GM06990 (cell line): ENCODE measurements at regions not wholly inside any gene's neighbourhood (a gene's known extent, or its start where the extent isn't known, plus 50 kb on each side); places are given as distances from the start of the nearest gene placed in this dataset.
"Not testable (repeated sequence)": the region's sequence is repeated elsewhere in the genome, so short reads cannot be mapped to it uniquely, and the experiment has no call there.

Source experiments
- DNase-seq: peaks from one replicate; pipeline ENCODE4 v3.0.0-alpha.2; 2011; ENCODE audit not compliant: insufficient read length; ENCODE audit errors: extremely low read depth
- H3K27me3 ChIP-seq: replicated peaks from 2 replicates; pipeline ENCODE4 v1.6.0; 2011; ENCODE audit warnings: low read length; ENCODE audit not compliant: control insufficient read depth, insufficient read depth
- H3K36me3 ChIP-seq: 2 replicates; pipeline ENCODE4 v1.5.1; 2011; ENCODE audit warnings: low read length; ENCODE audit not compliant: control insufficient read depth, insufficient read depth
- H3K4me3 ChIP-seq: replicated peaks from 2 replicates; pipeline ENCODE4 v1.5.1; 2011; ENCODE audit warnings: low read depth, mild to moderate bottlenecking, control low read depth, low read length
- TF ChIP-seq, protein P1 (sequence below): IDR thresholded peaks from 2 replicates; pipeline ENCODE4 v1.5.1; 2011; ENCODE audit warnings: low read length, control low read depth, mild to moderate bottlenecking, inconsistent platforms; ENCODE audit not compliant: insufficient read depth, poor library complexity, severe bottlenecking

DNA sequence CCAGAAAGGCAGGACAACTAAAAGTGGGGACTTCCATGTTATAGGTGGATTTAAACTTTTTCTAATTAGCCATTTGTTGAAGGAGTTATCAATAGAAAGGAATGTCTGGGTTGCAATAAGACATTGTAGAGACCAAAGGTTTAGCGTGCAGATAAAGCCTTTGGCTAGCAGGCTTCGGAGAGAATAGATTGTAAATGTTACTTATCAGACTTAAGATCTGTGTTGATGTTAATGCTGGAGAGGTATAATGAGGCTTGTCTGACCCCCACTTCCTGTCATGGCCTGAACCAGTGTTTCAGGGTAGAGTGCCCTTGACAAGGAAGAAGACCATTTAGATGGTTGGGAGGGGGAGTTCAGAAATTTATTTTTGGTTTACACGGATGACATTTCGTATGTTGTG is 67.1 kb upstream of the SPIN4 start:
- H3K27me3 ChIP-seq, result no peaks in the 10 kb centered on the region
- TF ChIP-seq, protein P1, sequence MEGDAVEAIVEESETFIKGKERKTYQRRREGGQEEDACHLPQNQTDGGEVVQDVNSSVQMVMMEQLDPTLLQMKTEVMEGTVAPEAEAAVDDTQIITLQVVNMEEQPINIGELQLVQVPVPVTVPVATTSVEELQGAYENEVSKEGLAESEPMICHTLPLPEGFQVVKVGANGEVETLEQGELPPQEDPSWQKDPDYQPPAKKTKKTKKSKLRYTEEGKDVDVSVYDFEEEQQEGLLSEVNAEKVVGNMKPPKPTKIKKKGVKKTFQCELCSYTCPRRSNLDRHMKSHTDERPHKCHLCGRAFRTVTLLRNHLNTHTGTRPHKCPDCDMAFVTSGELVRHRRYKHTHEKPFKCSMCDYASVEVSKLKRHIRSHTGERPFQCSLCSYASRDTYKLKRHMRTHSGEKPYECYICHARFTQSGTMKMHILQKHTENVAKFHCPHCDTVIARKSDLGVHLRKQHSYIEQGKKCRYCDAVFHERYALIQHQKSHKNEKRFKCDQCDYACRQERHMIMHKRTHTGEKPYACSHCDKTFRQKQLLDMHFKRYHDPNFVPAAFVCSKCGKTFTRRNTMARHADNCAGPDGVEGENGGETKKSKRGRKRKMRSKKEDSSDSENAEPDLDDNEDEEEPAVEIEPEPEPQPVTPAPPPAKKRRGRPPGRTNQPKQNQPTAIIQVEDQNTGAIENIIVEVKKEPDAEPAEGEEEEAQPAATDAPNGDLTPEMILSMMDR, result no peak
- DNase-seq, result no peak
- H3K36me3 ChIP-seq, result no peaks in the 10 kb centered on the region
- H3K4me3 ChIP-seq, result no peak overlapping the region

DNA sequence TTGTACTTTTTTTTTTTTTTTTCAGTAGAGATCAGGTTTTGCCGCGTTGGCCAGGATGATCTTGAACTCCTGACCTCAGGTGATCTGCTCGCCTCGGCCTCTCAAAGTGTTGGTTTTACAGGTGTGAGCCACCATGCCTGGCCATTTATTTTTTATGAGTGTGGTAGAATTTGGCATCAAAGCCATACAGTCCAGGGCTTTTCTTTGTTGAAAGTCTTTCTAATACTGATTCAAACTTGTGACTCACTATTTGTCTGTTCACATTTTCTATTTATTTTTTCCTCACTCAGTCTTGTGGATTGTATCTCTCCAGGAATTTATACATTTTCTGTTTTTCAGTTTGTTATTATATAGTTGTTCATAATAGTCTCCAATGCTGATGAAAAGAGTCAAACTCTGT is 66.5 kb upstream of the SPIN4 start:
- TF ChIP-seq, protein P1, result no peak
- Histone ChIP-seq H3K36me3 (no peaks in the 10 kb centered on the region), H3K27me3 (no peaks in the 10 kb centered on the region), H3K4me3 (no peak overlapping the region)
- no peak for DNase-seq

DNA sequence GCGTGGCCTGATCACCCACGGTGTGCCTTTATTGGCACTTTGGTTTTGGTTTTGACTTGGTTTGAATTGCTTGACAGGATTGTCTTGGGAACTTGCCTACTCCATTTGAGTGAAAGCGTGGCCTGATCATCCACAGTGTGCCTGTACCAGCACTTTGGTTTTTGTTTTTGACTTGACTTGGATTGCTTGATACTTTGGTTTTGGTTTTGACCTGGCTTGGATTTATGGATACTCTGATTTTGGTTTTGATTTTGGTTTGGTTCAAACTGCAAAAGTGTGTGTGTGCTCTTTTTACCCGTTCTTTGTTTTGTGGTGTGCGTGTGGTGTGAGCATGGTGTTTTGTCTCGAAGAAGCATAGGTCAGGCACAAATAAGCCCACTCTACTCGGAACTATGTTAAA is 58.8 kb upstream of the SPIN4 start:
- not testable (repeated sequence) for H3K36me3 ChIP-seq, H3K4me3 ChIP-seq, DNase-seq, H3K27me3 ChIP-seq

DNA sequence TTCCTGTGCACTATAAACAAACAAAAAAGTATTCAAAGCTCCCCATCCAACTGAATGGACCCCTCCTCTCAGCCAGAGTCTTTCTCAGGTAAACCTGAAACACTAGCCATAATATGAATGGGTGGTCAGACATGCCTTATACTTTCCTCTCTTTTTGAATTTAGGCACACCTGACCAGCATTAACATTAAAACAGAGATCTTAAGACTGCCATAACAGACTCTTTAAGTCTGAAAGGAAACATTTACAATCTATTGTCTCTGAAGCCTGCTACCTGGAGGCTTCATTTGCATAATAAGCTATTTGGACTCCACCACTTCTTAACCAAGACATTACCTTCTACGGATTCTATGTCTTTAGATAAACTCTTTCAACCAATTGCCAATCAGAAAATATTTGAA is 56.9 kb upstream of the SPIN4 start:
- Histone ChIP-seq H3K27me3 (no peaks in the 10 kb centered on the region), H3K36me3 (no peaks in the 10 kb centered on the region), H3K4me3 (no peak overlapping the region)
- TF ChIP-seq, protein P1, result no peak
- no peak for DNase-seq

DNA sequence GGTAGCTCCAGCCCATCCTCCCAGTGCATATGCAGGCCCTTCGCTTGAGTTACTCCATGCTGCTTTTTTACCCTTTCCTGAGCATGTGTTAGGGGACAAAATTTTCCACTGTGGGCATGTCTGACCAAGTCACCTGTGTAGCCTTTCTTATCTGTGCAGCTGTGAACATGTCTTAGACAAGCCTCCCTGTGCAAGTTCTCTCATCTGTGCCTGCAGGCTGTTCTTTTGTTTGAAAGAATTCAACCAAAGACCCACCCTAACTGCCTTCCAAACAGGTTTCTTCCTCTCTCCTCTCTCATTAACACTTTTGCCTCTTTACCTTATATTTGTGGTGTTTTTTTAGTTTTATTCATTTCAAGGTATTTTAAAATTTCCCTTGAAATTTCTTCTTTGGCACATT is 53.2 kb upstream of the SPIN4 start:
- DNase-seq, result no peak
- no peaks in the 10 kb centered on the region for H3K36me3 ChIP-seq
- TF ChIP-seq, protein P1, result no peak

DNA sequence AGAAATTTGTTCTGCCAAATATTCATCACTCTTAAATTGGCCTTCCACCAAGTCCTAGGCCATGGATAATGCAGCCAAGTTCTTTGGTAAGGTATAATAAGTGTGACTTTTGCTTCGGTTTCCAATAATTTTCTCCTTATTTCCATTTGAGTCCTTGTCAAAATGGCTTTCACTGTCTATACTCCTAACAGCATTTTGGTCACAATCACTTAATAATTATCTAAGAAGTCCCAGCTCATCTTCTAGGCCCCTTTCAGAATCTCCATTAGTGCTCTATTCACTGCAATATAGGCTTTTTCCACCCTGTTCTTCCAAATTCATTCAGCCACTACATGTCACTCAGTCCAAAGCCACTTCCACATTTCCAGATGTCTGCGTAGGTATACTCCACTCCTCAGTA is 51.0 kb upstream of the SPIN4 start:
- no peak for DNase-seq

More for the DNA sequence above, 53.2 kb upstream of the SPIN4 start:
- Histone ChIP-seq H3K27me3 (no peaks in the 10 kb centered on the region), H3K4me3 (no peak overlapping the region)

More for the DNA sequence above, 51.0 kb upstream of the SPIN4 start:
- Histone ChIP-seq H3K4me3 (no peak overlapping the region), H3K36me3 (no peaks in the 10 kb centered on the region), H3K27me3 (no peaks in the 10 kb centered on the region)
- TF ChIP-seq, protein P1, result no peak
